ENCODE measurements at regions not wholly inside any gene's neighbourhood (a gene's known extent, or its start where the extent isn't known, plus 50 kb on each side); places are given as distances from the start of the nearest gene placed in this dataset.

- in situ Hi-C loops (cut with MboI) = no loop called here
- ChIA-PET POLR2A (no interaction called here), RAD21 (ENCODE audit: unreplicated experiment) (no interaction called here), CTCF (no interaction called here), SMC1A (ENCODE audit: uncharacterized antibody, unreplicated experiment) (interaction anchor here (1.4 kb wide), 1 partner anchor 55 kb away, joined by 3 read pairs; no protein-coding TSS in a partner anchor)
- intact Hi-C loops (cut with micrococcal nuclease; ENCODE audit: unreplicated experiment) = no loop called here
- Histone ChIP-seq H3K9me3 (replicated peaks; ENCODE audit: control insufficient read depth, insufficient read depth, low read length) (no peaks in the 10 kb centered on the region), H3K36me3 (ENCODE audit: control insufficient read depth in 2 of 2, insufficient read depth in 2 of 2, low read length in 1 of 2) (no peaks in the 10 kb centered on the region), H3K79me2 (ENCODE audit: control insufficient read depth, insufficient read depth, low read length) (no peaks in the 10 kb centered on the region), H3K4me1 (ENCODE audit: control insufficient read depth, insufficient read depth, low read length) (no peaks in the 10 kb centered on the region), H3K4me2 (ENCODE audit: control insufficient read depth, insufficient read depth) (no peak overlapping the region), H4K20me1 (ENCODE audit: control insufficient read depth, insufficient read depth) (no peaks in the 10 kb centered on the region), H2AFZ (ENCODE audit: control insufficient read depth, low read depth, low read length) (no peak overlapping the region), H3K27me3 (replicated peaks in 1 of 2; ENCODE audit: control insufficient read depth in 2 of 2, insufficient read depth in 2 of 2, low read length in 1 of 2) (peaks cover 0 to 3% of the 10 kb centered on the region in 2 experiments; a peak in 2 of 4 replicates), H3K4me3 (no peak overlapping the region), H3K9ac (ENCODE audit: control insufficient read depth, insufficient read depth, low read length) (no peak overlapping the region), H3K27ac (ENCODE audit: control insufficient read depth, insufficient read depth) (no peak overlapping the region)
- BruUV-seq (replicated peaks) = no TSS peak
- 3% methylated on average over 2 of the region's 2 CpGs for WGBS (ENCODE audit: insufficient coverage, insufficient replicate concordance, low lambda C conversion rate, missing lambda C conversion rate)
- ATAC-seq (peak; percentile 72), FAIRE-seq (no peak), DNase-seq (ENCODE audit: low read depth, low spot score) (no peak)
- TF ChIP-seq IRF4 (IDR thresholded peaks at IDR 0.05; ENCODE audit: low read depth, low read length) (no peak), RB1 (IDR thresholded peaks at IDR 0.05; ENCODE audit: borderline replicate concordance) (no peak), HCFC1 (IDR thresholded peaks at IDR 0.05; ENCODE audit: low read length) (no peak), RAD21 (IDR thresholded peaks at IDR 0.05; ENCODE audit: insufficient read depth, low read depth, low read length) (peak; percentile 35), SMC3 (IDR thresholded peaks at IDR 0.05; ENCODE audit: borderline replicate concordance, low read length) (peak; percentile 11; the same call in 1 of the 2 replicates), CTCF (IDR thresholded peaks at IDR 0.05 in 2 of 3, conservative IDR thresholded peaks at IDR 0.05 in 1 of 3; ENCODE audit: control insufficient read depth in 2 of 3, extremely low read depth in 1 of 3, insufficient read depth in 1 of 3, low read depth in 3 of 3, low read length in 3 of 3) (peak; percentile 12 to 43 (median 41); a peak in 4 of 6 replicates), MEF2A (IDR thresholded peaks at IDR 0.05; ENCODE audit: insufficient read depth, low read depth, low read length) (no peak), ZNF384 (IDR thresholded peaks at IDR 0.05; ENCODE audit: borderline replicate concordance, low read depth, low read length) (no peak)
Measured at GRCh38 chr2:84077496-84077895, 381.6 kb downstream of the SUCLG1 start.
